CD8-positive, alpha-beta memory T cell (primary cell): ENCODE measurements at regions not wholly inside any gene's neighbourhood (a gene's known extent, or its start where the extent isn't known, plus 50 kb on each side); places are given as distances from the start of the nearest gene placed in this dataset.

Experiments
- CTCF ChIA-PET: fragments of 350-600 bp; sonication (Branson Sonifier 250); formaldehyde crosslinking; loops from one replicate; lab custom pipeline; 2021; ENCODE audit warnings: antibody characterized with exemption; lab: Charles Lee
- POLR2A ChIA-PET: fragments of 350-600 bp; sonication (Branson Sonifier 250); formaldehyde crosslinking; loops from one replicate; lab custom pipeline; 2021; ENCODE audit warnings: antibody characterized with exemption; lab: Charles Lee
- DNase-seq, 5 donors: peaks; one replicate each; pipeline versions ENCODE4 v3.0.0 to v3.0.0-alpha.2; 2020 to 2022; ENCODE audit warnings: mixed read lengths in 1 of 5
- H3K27ac ChIP-seq: one replicate; pipeline ENCODE4 v1.7.0; 2013; ENCODE audit warnings: low read depth, mild to moderate bottlenecking, low read length, moderate library complexity
- H3K27me3 ChIP-seq: 2 replicates; pipeline ENCODE4 v1.7.0; 2013; ENCODE audit warnings: low read length, mild to moderate bottlenecking; ENCODE audit not compliant: insufficient read depth, poor library complexity, severe bottlenecking
- H3K36me3 ChIP-seq: 2 replicates; pipeline ENCODE4 v1.7.0; 2013; ENCODE audit warnings: mild to moderate bottlenecking, low read length, moderate library complexity; ENCODE audit not compliant: insufficient read depth
- H3K4me1 ChIP-seq: 2 replicates; pipeline ENCODE4 v1.7.0; 2013; ENCODE audit warnings: mild to moderate bottlenecking, low read length, moderate library complexity; ENCODE audit not compliant: insufficient read depth
- H3K4me3 ChIP-seq: 2 replicates; pipeline ENCODE4 v1.7.0; 2013; ENCODE audit warnings: mild to moderate bottlenecking, low read length
- H3K9me3 ChIP-seq: 2 replicates; pipeline ENCODE4 v1.7.0; 2013; ENCODE audit warnings: mild to moderate bottlenecking, low read length
- H3K27ac Mint-ChIP-seq, 8 donors: one replicate each; pipeline ENCODE4 v1.8.0; 2020 to 2021; ENCODE audit warnings: mixed read lengths in 8 of 8, mild to moderate bottlenecking in 6 of 8, inconsistent platforms in 3 of 8, moderate library complexity in 3 of 8
- H3K27me3 Mint-ChIP-seq, 2 donors: one replicate each; pipeline ENCODE4 v1.8.0; 2020 to 2021; ENCODE audit warnings: mixed read lengths in 2 of 2, mild to moderate bottlenecking in 1 of 2, moderate library complexity in 1 of 2
- H3K36me3 Mint-ChIP-seq, 3 donors: one replicate each; pipeline ENCODE4 v1.8.0; 2020 to 2021; ENCODE audit warnings: mixed read lengths in 3 of 3, inconsistent platforms in 1 of 3, mild to moderate bottlenecking in 1 of 3
- H3K4me1 Mint-ChIP-seq, 3 donors: one replicate each; pipeline ENCODE4 v1.8.0; 2020 to 2021; ENCODE audit warnings: mixed read lengths in 3 of 3, inconsistent platforms in 1 of 3, mild to moderate bottlenecking in 1 of 3
- H3K4me3 Mint-ChIP-seq, 7 donors: one replicate each; pipeline ENCODE4 v1.8.0; 2020 to 2021; ENCODE audit warnings: mixed read lengths in 7 of 7, mild to moderate bottlenecking in 6 of 7, moderate library complexity in 4 of 7, inconsistent platforms in 2 of 7
- H3K9me3 Mint-ChIP-seq, 5 donors: one replicate each; pipeline ENCODE4 v1.8.0; 2020 to 2022; ENCODE audit warnings: mixed read lengths in 5 of 5, mild to moderate bottlenecking in 3 of 5, moderate library complexity in 2 of 5, inconsistent platforms in 1 of 5

GRCh38 chr10:9992661-9993060, 1025.0 kb upstream of the CELF2 start:
- H3K4me3 Mint-ChIP-seq: no peak overlapping the region
- Histone ChIP-seq H3K4me1 (no peaks in the 10 kb centered on the region), H3K27ac (no peak overlapping the region), H3K4me3 (no peak overlapping the region), H3K27me3 (no peaks in the 10 kb centered on the region), H3K9me3 (no peaks in the 10 kb centered on the region), H3K36me3 (no peaks in the 10 kb centered on the region)
- H3K9me3 Mint-ChIP-seq: peaks cover 0 to 3% (median 2%) of the 10 kb centered on the region in 5 donors
- ChIA-PET POLR2A (no interaction called here), CTCF (no interaction called here)
- H3K27me3 Mint-ChIP-seq: peaks cover 0 to 1% of the 10 kb centered on the region in 2 donors
- no peak overlapping the region for H3K27ac Mint-ChIP-seq
- H3K36me3 Mint-ChIP-seq: no peaks in the 10 kb centered on the region
- H3K4me1 Mint-ChIP-seq: no peaks in the 10 kb centered on the region
- DNase-seq: no peak

DNA sequence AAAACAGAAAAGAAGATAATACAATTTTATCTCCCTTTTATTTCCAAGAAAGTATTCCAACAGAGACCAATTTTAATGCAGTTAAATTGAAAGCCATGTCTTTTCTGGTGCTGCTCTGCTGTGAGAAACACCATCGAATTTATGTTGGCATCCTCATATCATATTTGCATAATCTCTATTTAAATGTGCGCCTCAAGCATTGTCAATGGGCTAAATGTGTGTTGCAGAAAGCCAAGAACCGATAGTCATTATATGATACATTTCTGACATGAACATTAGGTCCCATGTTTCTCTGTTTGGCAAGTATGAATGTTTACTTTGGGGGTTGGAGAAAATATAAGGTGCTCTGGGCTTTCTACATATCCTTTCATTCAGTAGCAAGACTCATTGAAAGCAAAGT, 1023.5 kb upstream of the CELF2 start:
- H3K4me3 Mint-ChIP-seq: no peak overlapping the region
- Histone ChIP-seq H3K9me3 (no peaks in the 10 kb centered on the region), H3K36me3 (no peaks in the 10 kb centered on the region), H3K4me1 (no peaks in the 10 kb centered on the region), H3K27ac (no peak overlapping the region), H3K4me3 (no peak overlapping the region), H3K27me3 (no peaks in the 10 kb centered on the region)
- no peaks in the 10 kb centered on the region for H3K4me1 Mint-ChIP-seq
- ChIA-PET POLR2A (no interaction called here), CTCF (no interaction called here)
- DNase-seq: no peak
- peaks cover 0 to 1% of the 10 kb centered on the region in 2 donors for H3K27me3 Mint-ChIP-seq
- peaks cover 0 to 11% (median 2%) of the 10 kb centered on the region in 5 donors for H3K9me3 Mint-ChIP-seq
- no peak overlapping the region for H3K27ac Mint-ChIP-seq
- H3K36me3 Mint-ChIP-seq: no peaks in the 10 kb centered on the region

GRCh38 chr10:9999627-10000026, 1018.0 kb upstream of the CELF2 start:
- ChIA-PET CTCF (no interaction called here), POLR2A (no interaction called here)
- H3K27me3 ChIP-seq: no peaks in the 10 kb centered on the region
- H3K27me3 Mint-ChIP-seq: no peaks in the 10 kb centered on the region
- no peaks in the 10 kb centered on the region for H3K9me3 ChIP-seq
- no peaks in the 10 kb centered on the region for H3K36me3 ChIP-seq
- no peaks in the 10 kb centered on the region for H3K4me1 Mint-ChIP-seq
- DNase-seq: no peak
- no peaks in the 10 kb centered on the region for H3K36me3 Mint-ChIP-seq
- no peak overlapping the region for H3K4me3 Mint-ChIP-seq
- peaks cover 0 to 7% (median 0%) of the 10 kb centered on the region in 5 donors for H3K9me3 Mint-ChIP-seq
- H3K27ac Mint-ChIP-seq: no peak overlapping the region
- H3K4me3 ChIP-seq: no peak overlapping the region
- no peaks in the 10 kb centered on the region for H3K4me1 ChIP-seq
- H3K27ac ChIP-seq: no peak overlapping the region

- Mint-ChIP-seq H3K4me1 (no peaks in the 10 kb centered on the region), H3K27me3 (no peaks in the 10 kb centered on the region), H3K9me3 (no peaks in the 10 kb centered on the region), H3K4me3 (no peak overlapping the region), H3K36me3 (no peaks in the 10 kb centered on the region), H3K27ac (no peak overlapping the region)
- Histone ChIP-seq H3K4me3 (no peak overlapping the region), H3K27ac (no peak overlapping the region), H3K27me3 (no peaks in the 10 kb centered on the region), H3K36me3 (no peaks in the 10 kb centered on the region), H3K4me1 (no peaks in the 10 kb centered on the region), H3K9me3 (no peaks in the 10 kb centered on the region)
- CTCF ChIA-PET: no interaction called here
- POLR2A ChIA-PET: no interaction called here
- no peak for DNase-seq
Observed at GRCh38 chr10:10007957-10008356, 1009.7 kb upstream of the CELF2 start.

GRCh38 chr10:10010397-10010796, 1007.3 kb upstream of the CELF2 start:
- H3K27ac ChIP-seq: no peak overlapping the region
- no peaks in the 10 kb centered on the region for H3K9me3 ChIP-seq
- H3K36me3 ChIP-seq: no peaks in the 10 kb centered on the region
- no peak overlapping the region for H3K27ac Mint-ChIP-seq
- H3K9me3 Mint-ChIP-seq: no peaks in the 10 kb centered on the region
- H3K4me1 Mint-ChIP-seq: no peaks in the 10 kb centered on the region
- no peaks in the 10 kb centered on the region for H3K27me3 Mint-ChIP-seq
- H3K4me1 ChIP-seq: no peaks in the 10 kb centered on the region
- no peak overlapping the region for H3K4me3 Mint-ChIP-seq
- POLR2A ChIA-PET: no interaction called here
- no peak overlapping the region for H3K4me3 ChIP-seq
- CTCF ChIA-PET: no interaction called here
- H3K36me3 Mint-ChIP-seq: no peaks in the 10 kb centered on the region
- no peaks in the 10 kb centered on the region for H3K27me3 ChIP-seq
- no peak for DNase-seq

DNA sequence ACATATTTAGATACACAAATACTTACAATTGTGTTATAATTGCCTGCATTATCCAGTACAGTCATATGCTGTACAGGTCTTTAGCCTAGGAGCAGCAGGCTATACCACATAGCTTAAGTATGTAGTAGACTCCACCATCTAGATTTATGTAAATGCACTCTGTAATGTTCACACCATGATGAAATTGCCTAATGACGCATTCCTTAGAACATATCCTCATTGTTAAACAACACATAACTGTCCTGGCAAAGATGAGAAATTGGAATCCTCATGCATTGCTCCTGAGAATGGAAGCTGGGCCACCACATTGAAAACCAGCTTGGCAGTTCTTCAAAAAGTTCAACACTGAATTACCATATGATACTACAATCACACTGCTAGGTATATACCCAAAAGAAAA, 1002.8 kb upstream of the CELF2 start:
- Mint-ChIP-seq H3K27me3 (no peaks in the 10 kb centered on the region), H3K4me3 (no peak overlapping the region), H3K36me3 (no peaks in the 10 kb centered on the region), H3K4me1 (no peaks in the 10 kb centered on the region), H3K27ac (no peak overlapping the region), H3K9me3 (peaks cover 0 to 3% (median 0%) of the 10 kb centered on the region in 5 donors)
- ChIA-PET CTCF (no interaction called here), POLR2A (no interaction called here)
- Histone ChIP-seq H3K27me3 (no peaks in the 10 kb centered on the region), H3K36me3 (no peaks in the 10 kb centered on the region), H3K4me3 (no peak overlapping the region), H3K27ac (no peak overlapping the region), H3K4me1 (no peaks in the 10 kb centered on the region), H3K9me3 (no peaks in the 10 kb centered on the region)
- no peak for DNase-seq

DNA sequence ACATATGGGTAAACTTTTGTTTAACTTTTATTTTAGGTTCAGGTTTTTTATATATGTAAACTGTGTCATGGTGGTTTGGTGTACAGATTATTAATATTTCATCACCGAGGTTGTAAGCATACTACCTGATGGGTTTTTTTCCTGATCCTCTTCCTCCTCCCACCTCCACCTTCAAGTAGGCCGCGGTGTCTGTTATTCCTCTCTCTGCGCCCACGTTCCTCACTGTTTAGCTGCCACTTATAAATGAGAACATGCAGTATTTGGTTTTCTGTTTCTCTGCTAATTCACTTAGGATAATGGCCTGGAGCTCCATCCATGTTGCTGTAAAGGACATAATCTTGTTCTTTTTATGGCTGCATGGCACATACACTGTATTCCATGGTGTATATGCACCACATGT, 1000.0 kb upstream of the CELF2 start:
- H3K36me3 ChIP-seq: no peaks in the 10 kb centered on the region
- Mint-ChIP-seq H3K36me3 (no peaks in the 10 kb centered on the region), H3K27ac (no peak overlapping the region), H3K4me1 (no peaks in the 10 kb centered on the region), H3K27me3 (no peaks in the 10 kb centered on the region), H3K9me3 (peaks cover 0 to 6% (median 0%) of the 10 kb centered on the region in 5 donors), H3K4me3 (no peak overlapping the region)
- H3K27ac ChIP-seq: no peak overlapping the region
- no peaks in the 10 kb centered on the region for H3K9me3 ChIP-seq
- H3K27me3 ChIP-seq: no peaks in the 10 kb centered on the region
- no peak for DNase-seq
- CTCF ChIA-PET: no interaction called here
- POLR2A ChIA-PET: no interaction called here
- no peak overlapping the region for H3K4me3 ChIP-seq
- H3K4me1 ChIP-seq: no peaks in the 10 kb centered on the region

- H3K27ac Mint-ChIP-seq: no peak overlapping the region
- Histone ChIP-seq H3K27ac (no peak overlapping the region), H3K36me3 (no peaks in the 10 kb centered on the region), H3K4me3 (no peak overlapping the region), H3K9me3 (no peaks in the 10 kb centered on the region), H3K27me3 (no peaks in the 10 kb centered on the region), H3K4me1 (no peaks in the 10 kb centered on the region)
- no peaks in the 10 kb centered on the region for H3K27me3 Mint-ChIP-seq
- no peak for DNase-seq
- no peaks in the 10 kb centered on the region for H3K36me3 Mint-ChIP-seq
- CTCF ChIA-PET: no interaction called here
- peaks cover 0 to 5% (median 0%) of the 10 kb centered on the region in 5 donors for H3K9me3 Mint-ChIP-seq
- no peak overlapping the region for H3K4me3 Mint-ChIP-seq
- POLR2A ChIA-PET: no interaction called here
- H3K4me1 Mint-ChIP-seq: no peaks in the 10 kb centered on the region
Observed at GRCh38 chr10:10020945-10021344, 996.7 kb upstream of the CELF2 start.

DNA sequence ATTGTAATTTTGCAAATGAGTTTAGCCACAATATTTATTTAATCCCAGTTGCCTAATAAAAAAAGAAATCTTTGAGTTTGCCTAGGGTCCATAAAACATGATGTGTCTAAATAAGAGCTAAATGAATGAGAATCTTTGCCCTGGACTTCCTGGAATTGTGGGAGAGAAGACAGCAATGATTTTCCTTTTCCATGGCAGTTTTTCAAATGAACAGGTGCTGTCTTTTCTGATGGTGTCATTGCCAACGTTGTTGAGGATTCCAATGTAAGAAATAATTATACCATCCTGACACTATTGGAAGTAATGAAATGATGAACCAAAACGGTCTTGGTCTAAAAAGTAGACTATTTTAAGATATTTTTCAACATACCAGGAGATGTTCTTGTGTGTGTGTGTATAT, 984.7 kb upstream of the CELF2 start:
- Mint-ChIP-seq H3K4me3 (no peak overlapping the region), H3K36me3 (no peaks in the 10 kb centered on the region), H3K4me1 (no peaks in the 10 kb centered on the region), H3K9me3 (peaks cover 0 to 8% (median 3%) of the 10 kb centered on the region in 5 donors), H3K27ac (no peak overlapping the region), H3K27me3 (no peaks in the 10 kb centered on the region)
- Histone ChIP-seq H3K4me1 (no peaks in the 10 kb centered on the region), H3K4me3 (no peak overlapping the region), H3K9me3 (no peaks in the 10 kb centered on the region), H3K36me3 (no peaks in the 10 kb centered on the region), H3K27me3 (no peaks in the 10 kb centered on the region), H3K27ac (no peak overlapping the region)
- POLR2A ChIA-PET: no interaction called here
- CTCF ChIA-PET: no interaction called here
- no peak for DNase-seq
